ENCODE measurements at regions not wholly inside any gene's neighbourhood (a gene's known extent, or its start where the extent isn't known, plus 50 kb on each side); places are given as distances from the start of the nearest gene placed in this dataset.

- no peak for TF ChIP-seq CTCF (IDR thresholded peaks at IDR 0.05; ENCODE audit: poor library complexity, severe bottlenecking)
- no peak for TF ChIP-seq EZH2 (IDR thresholded peaks at IDR 0.05; ENCODE audit: borderline replicate concordance, insufficient read depth, low read length, poor library complexity, severe bottlenecking)
- TF ChIP-seq EP300 (conservative IDR thresholded peaks at IDR 0.05; ENCODE audit: poor library complexity, severe bottlenecking): no peak
- no peak for TF ChIP-seq REST (IDR thresholded peaks at IDR 0.05; ENCODE audit: borderline replicate concordance)
- no peak for TF ChIP-seq RAD21 (conservative IDR thresholded peaks at IDR 0.05)
- TF ChIP-seq POLR2AphosphoS5 (IDR thresholded peaks at IDR 0.05): no peak
- TF ChIP-seq TAF1 (IDR thresholded peaks at IDR 0.05; ENCODE audit: low read depth): no peak
Measured at GRCh38 chr2:234272069-234272850, 221.8 kb downstream of the SPP2 start.
